Activated gamma-delta T cell treated with anti-CD3 and anti-CD28 coated beads, Interleukin-2, amount 50 U/mL, for 16 hours (primary cell): ENCODE measurements at regions not wholly inside any gene's neighbourhood (a gene's known extent, or its start where the extent isn't known, plus 50 kb on each side); places are given as distances from the start of the nearest gene placed in this dataset.
"Not testable (repeated sequence)": the region's sequence is repeated elsewhere in the genome, so short reads cannot be mapped to it uniquely, and the experiment has no call there.

ENCODE experiments used
- DNase-seq: peaks from one replicate; pipeline ENCODE4 v3.0.0-alpha.2; 2020; ENCODE audit warnings: low read depth

- no peak for DNase-seq
Observed at GRCh38 chr3:95476534-95476933, 1337.9 kb upstream of the EPHA6 start.

DNA sequence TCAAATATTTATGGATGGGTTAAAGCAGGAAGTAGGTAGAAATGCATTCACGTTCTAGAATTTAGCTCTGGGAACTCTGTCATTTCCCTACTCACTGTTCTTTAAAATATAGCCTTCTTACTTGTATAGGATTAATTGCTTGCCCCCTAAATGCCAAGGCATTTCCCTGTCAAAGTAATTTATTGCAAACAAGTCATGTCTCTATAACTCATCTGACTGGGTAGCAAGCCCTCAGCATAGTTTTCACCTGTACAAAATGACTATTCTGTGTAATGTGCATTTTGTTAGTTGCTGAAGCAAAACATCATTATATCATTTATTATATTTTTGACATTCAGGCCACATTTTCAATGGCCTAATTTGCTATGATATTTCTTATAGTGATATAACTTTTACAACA is 1308.2 kb upstream of the EPHA6 start:
- no peak for DNase-seq

- DNase-seq, result no peak
Observed at GRCh38 chr3:95508124-95508523, 1306.3 kb upstream of the EPHA6 start.

DNA sequence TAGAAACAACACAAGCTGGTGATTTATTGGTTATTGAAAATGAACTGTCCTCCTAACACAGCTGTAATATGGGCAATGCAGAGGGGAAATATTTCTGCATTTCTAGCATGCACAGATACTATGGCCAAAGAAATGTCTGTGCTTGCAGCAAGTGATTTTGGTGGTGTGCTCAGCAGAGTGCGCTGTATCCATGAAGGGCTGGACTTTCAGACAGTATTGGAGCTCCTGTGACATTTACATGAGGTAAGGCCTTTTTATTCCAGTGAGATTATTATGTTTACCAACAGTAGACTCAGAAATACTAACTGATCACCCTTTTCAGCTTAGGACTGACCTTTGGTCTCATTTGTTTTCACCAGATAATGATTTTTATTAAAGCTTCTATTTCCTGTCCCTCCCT is 1302.6 kb upstream of the EPHA6 start:
- DNase-seq, result no peak

GRCh38 chr3:95514260-95514659 is 1300.1 kb upstream of the EPHA6 start:
- no peak for DNase-seq

DNA sequence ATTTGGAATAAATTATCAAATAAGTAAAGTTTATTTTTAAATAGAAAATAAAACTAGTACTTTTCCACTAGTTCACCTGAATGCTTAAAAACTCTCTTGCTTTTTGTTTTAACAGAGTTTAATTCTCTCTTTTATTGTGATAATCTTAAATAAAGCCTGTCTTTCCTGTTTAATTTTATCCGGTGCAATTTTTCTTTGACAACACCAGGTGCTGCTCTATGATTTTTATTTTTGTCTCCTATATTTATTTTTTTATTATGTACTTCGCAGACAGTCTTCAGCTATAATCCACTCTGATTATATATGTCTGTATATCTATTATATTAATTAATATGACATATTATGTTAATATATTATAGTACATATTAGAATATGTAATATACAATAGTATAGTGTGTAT is 1293.0 kb upstream of the EPHA6 start:
- no peak for DNase-seq

- DNase-seq, result no peak
Observed at GRCh38 chr3:95522449-95522848, 1291.9 kb upstream of the EPHA6 start.

GRCh38 chr3:95539950-95540483 is 1274.4 kb upstream of the EPHA6 start:
- no peak for DNase-seq

DNA sequence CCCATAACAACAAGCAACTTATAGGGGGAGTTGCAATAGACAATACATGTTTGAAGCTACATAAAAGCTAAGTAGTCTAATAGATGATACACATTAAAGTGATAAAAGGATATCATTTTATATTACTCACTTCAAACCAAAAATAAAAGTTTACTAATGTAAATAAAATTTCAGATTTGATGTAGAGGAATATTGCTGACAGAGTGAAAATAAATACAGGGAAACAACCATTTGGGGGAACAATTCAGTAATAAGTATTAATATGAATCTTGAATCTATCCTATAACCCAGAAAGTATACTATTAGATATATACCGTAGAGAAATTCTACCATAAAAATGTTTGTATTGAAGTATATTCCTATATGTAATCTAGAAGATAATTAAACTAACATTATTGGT is 1248.9 kb upstream of the EPHA6 start:
- DNase-seq, result no peak

- DNase-seq, result no peak
Observed at GRCh38 chr3:95567346-95567745, 1247.0 kb upstream of the EPHA6 start.

GRCh38 chr3:95586754-95587153 is 1227.6 kb upstream of the EPHA6 start:
- DNase-seq, result no peak

DNA sequence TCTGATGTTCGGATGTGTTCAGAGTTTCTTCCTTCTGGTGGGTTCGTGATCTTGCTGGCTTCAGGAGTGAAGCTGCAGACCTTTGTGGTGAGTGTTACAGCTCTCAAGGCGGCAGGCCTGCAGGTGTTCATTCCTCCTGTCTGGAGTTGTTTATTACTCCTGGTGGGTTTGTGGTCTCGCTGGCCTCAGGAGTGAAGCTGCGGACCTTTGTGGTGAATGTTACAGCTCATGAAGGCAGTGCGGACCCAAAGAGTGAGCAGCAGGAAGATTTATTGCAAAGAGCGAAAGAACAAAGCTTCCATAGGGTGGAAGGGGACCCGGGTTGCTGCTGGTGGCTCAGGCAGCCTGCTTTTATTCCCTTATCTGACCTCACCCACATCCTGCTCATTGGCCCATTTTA is 1226.8 kb upstream of the EPHA6 start:
- DNase-seq, result not testable (repeated sequence)

DNA sequence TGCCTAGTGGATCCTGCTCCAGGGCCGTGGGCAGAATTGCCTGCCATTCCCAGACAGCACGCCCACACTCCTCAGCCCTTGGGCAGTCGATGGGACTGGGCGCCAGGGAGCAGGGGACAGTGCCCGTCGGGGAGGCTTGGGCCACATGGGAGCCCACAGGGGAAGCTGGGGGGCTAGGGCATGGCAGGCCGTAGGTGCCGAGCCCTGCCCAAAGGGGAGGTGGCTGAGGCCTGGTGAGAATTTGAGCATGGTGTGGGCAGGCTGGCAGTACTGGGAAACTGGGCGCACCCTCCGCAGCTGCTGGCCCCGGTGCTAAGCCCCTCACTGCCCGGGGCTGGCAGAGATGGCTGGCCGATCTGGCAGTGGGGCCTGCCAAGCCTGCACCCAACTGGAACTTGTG is 1225.9 kb upstream of the EPHA6 start:
- no peak for DNase-seq

DNA sequence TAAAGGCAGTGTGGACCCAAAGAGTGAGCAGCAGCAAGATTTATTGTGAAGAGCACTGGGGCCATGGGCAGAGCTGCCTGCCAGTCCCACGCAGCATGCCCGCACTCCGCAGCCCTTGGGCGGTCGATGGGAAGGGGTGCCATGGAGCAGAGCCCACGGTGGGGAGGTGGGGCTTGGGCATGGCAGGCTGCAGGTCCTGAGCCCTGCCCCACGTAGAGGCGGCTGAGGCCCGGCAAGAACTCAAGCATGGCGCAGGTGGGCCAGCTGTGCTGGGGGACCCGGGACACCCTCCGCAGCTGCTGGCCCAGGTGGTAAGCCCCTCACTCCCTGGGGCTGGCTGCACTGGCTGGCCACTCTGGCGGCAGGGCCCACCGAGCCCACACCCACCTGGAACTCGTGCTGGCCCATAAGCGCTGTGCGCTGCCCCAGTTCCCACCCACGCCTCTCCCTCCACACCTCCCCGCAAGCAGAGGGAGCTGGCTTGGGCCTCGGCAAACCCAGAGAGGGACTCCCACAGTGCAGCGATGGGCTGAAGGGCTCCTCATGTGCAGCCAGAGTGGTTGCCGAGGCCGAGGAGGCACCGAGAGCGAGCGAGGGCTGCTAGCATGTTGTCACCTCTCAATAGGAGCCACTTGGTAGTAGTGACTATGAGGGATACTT is 1218.8 kb upstream of the EPHA6 start:
- no peak for DNase-seq

DNA sequence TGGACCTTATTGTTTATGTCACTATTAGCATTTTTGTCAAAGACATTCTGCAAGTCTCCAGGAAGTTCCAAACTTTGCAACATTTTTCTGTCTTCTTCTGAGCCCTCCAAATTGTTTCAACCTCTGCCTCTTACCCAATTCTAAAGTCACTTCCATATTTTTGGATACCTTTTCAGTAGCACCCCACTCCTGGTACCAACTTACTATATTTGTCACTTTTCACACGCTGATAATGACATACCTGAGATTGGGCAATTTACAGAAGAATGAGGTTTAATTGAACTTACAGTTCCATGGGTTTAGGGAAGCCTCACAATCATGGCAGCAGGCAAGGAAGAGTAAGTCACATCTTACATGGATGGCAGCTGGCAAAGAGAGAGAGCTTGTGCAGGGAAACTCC is 1206.5 kb upstream of the EPHA6 start:
- DNase-seq, result no peak

DNA sequence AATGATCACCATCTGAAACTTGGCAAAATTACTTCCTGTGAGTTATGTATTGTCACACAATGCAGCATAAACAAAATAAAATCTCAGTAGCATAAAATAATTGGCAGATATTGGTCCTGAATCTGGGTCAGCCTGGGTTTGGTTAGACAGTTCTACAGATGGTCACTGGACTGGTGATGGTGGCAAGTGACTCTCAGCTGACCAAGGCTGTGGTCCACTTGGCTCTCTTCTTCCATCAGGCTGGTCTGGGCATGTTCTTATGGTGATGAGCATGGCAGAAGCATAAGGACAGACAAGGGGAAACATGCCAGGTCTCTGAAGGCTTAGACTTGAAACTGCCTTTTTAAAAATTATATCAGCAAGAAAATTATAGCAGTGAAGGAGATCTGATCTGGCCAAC is 1205.0 kb upstream of the EPHA6 start:
- DNase-seq, result no peak

- no peak for DNase-seq
Observed at GRCh38 chr3:95612611-95613010, 1201.8 kb upstream of the EPHA6 start.

GRCh38 chr3:95613993-95614392 is 1200.4 kb upstream of the EPHA6 start:
- DNase-seq, result no peak

- DNase-seq, result no peak
Observed at GRCh38 chr3:95615592-95616310, 1198.6 kb upstream of the EPHA6 start.

DNA sequence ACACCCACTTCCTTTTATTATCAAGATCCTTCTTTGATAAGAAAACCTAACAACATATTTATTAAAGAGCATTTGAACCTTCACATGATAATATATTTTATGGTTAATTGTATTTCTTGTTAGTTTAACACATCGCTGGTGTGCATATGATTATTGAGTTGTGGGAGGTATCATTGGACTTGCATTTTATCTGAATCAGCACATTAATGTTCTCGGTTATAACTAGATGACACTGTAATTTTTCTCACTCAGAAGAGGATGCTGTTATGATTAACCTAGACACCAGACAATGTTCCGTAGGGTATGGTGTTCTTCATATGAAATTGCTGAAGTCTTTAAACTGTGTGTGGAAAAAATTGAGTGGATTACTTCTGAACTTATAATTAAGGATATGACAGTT is 1188.3 kb upstream of the EPHA6 start:
- no peak for DNase-seq

- DNase-seq, result no peak
Observed at GRCh38 chr3:95627293-95627692, 1187.1 kb upstream of the EPHA6 start.

GRCh38 chr3:95627697-95628096 is 1186.7 kb upstream of the EPHA6 start:
- DNase-seq, result no peak

DNA sequence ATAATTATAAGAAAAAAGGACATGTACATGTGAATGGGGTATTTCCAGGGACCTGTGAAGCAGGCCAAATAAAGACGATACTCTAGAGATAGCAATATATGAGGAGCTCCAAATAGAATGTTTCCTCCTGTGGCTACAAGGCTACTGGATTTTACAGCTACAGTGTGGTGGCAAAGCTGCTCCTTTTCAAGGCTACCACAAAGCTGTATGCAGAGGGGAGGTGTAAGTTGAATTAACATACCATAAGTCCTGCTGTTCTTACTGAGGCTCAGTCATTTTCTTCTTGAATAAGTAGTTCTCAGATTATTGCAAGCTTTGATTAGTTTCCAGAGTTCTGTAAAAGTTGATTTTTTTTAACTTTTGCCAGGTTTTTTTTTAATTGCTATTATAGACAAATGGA is 1184.6 kb upstream of the EPHA6 start:
- no peak for DNase-seq

DNA sequence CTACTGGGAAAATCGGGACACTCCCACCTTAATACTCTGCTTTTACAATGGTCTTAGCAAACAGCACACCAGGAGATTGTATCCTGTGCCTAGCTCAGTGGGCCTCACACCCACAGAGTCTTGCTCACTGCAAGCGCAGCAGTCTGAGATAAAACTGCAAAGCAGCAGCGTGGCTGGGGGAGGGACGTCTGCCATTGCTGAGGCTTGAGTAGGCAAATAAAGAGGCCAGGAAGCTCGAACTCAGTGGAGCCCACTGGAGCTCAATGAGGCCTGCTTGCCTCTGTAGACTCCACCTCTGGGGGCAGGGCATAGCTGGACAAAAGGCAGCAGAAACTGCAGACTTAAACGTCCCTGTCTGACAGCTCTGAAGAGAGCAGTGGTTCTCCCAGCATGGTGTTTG is 1169.1 kb upstream of the EPHA6 start:
- no peak for DNase-seq
